ENCODE measurements at regions not wholly inside any gene's neighbourhood (a gene's known extent, or its start where the extent isn't known, plus 50 kb on each side); places are given as distances from the start of the nearest gene placed in this dataset.

GRCh38 chr5:96338091-96338490 lies 95.0 kb downstream of the PCSK1 start:
- ChIA-PET CTCF (interaction anchor here (2.4 kb wide), 1 partner anchor 445 kb away, joined by 11 read pairs; no protein-coding TSS in a partner anchor), POLR2A (ENCODE audit: low non-redundant PET) (no interaction called here)
- no TSS peak for BruUV-seq (replicated peaks)
- no peak for TF ChIP-seq EZH2 (IDR thresholded peaks at IDR 0.05; ENCODE audit: borderline replicate concordance, low read depth, low read length, poor library complexity, severe bottlenecking)
- no peaks in the 10 kb centered on the region for H3K9me3 ChIP-seq (ENCODE audit: low read depth, low read length, poor library complexity, severe bottlenecking)
- H3K27me3 ChIP-seq (replicated peaks; ENCODE audit: insufficient read depth, low read depth, low read length, poor library complexity) = no peaks in the 10 kb centered on the region
- no peaks in the 10 kb centered on the region for H3K4me1 ChIP-seq (ENCODE audit: insufficient read depth, low read length, poor library complexity, severe bottlenecking)
- no peak overlapping the region for H3K27ac ChIP-seq (ENCODE audit: low read depth, low read length, poor library complexity, severe bottlenecking)
- H3K36me3 ChIP-seq (ENCODE audit: insufficient read depth, low read length, poor library complexity, severe bottlenecking) = no peaks in the 10 kb centered on the region
- DNase-seq (ENCODE audit: low spot score) = no peak
- no peak overlapping the region for H3K4me3 ChIP-seq (ENCODE audit: low read depth, low read length, poor library complexity, severe bottlenecking)
- intact Hi-C loops (cut with micrococcal nuclease; ENCODE audit: unreplicated experiment) = loop anchor here (5.0 kb wide), 2 partner anchors 556 to 696 kb away; no protein-coding TSS in a partner anchor

GRCh38 chr5:96337048-96337781 lies 95.8 kb downstream of the PCSK1 start:
- Histone ChIP-seq H3K27me3 (replicated peaks; ENCODE audit: insufficient read depth, low read depth, low read length, poor library complexity) (no peaks in the 10 kb centered on the region), H3K4me3 (ENCODE audit: low read depth, low read length, poor library complexity, severe bottlenecking) (no peak overlapping the region), H3K4me1 (ENCODE audit: insufficient read depth, low read length, poor library complexity, severe bottlenecking) (no peaks in the 10 kb centered on the region), H3K36me3 (ENCODE audit: insufficient read depth, low read length, poor library complexity, severe bottlenecking) (no peaks in the 10 kb centered on the region), H3K9me3 (ENCODE audit: low read depth, low read length, poor library complexity, severe bottlenecking) (no peaks in the 10 kb centered on the region), H3K27ac (ENCODE audit: low read depth, low read length, poor library complexity, severe bottlenecking) (no peak overlapping the region)
- POLR2A ChIA-PET (ENCODE audit: low non-redundant PET) = no interaction called here
- CTCF ChIA-PET = interaction anchor here (2.4 to 2.6 kb wide), 2 partner anchors 444 to 478 kb away, joined by 10 to 11 read pairs; no protein-coding TSS in a partner anchor
- no TSS peak for BruUV-seq (replicated peaks)
- no peak for TF ChIP-seq EZH2 (IDR thresholded peaks at IDR 0.05; ENCODE audit: borderline replicate concordance, low read depth, low read length, poor library complexity, severe bottlenecking)
- TF ChIP-seq CTCF (conservative IDR thresholded peaks at IDR 0.05; ENCODE audit: low read depth, low read length) = no peak
- intact Hi-C loops (cut with micrococcal nuclease; ENCODE audit: unreplicated experiment) = loop anchor here (2.0 to 5.0 kb wide), 3 partner anchors 444 to 695 kb away; no protein-coding TSS in a partner anchor
- no peak for DNase-seq (ENCODE audit: low spot score)

GRCh38 chr5:96336351-96336985 lies 96.6 kb downstream of the PCSK1 start:
- TF ChIP-seq CTCF (conservative IDR thresholded peaks at IDR 0.05; ENCODE audit: low read depth, low read length) (peak; percentile 93), EZH2 (IDR thresholded peaks at IDR 0.05; ENCODE audit: borderline replicate concordance, low read depth, low read length, poor library complexity, severe bottlenecking) (no peak)
- no TSS peak for BruUV-seq (replicated peaks)
- H3K27ac ChIP-seq (ENCODE audit: low read depth, low read length, poor library complexity, severe bottlenecking) = no peak overlapping the region

More at GRCh38 chr5:96336351-96336985, 96.6 kb downstream of the PCSK1 start:
- intact Hi-C loops (cut with micrococcal nuclease; ENCODE audit: unreplicated experiment) = loop anchor here (1.0 to 5.0 kb wide), 5 partner anchors 376 to 694 kb away; no protein-coding TSS in a partner anchor
- Histone ChIP-seq H3K9me3 (ENCODE audit: low read depth, low read length, poor library complexity, severe bottlenecking) (no peaks in the 10 kb centered on the region), H3K36me3 (ENCODE audit: insufficient read depth, low read length, poor library complexity, severe bottlenecking) (no peaks in the 10 kb centered on the region), H3K27me3 (replicated peaks; ENCODE audit: insufficient read depth, low read depth, low read length, poor library complexity) (no peaks in the 10 kb centered on the region), H3K4me1 (ENCODE audit: insufficient read depth, low read length, poor library complexity, severe bottlenecking) (no peaks in the 10 kb centered on the region), H3K4me3 (ENCODE audit: low read depth, low read length, poor library complexity, severe bottlenecking) (no peak overlapping the region)
- ChIA-PET CTCF (interaction anchor here (0.7 to 2.6 kb wide), 3 partner anchors 188 to 477 kb away, joined by 3 to 11 read pairs (median 10); no protein-coding TSS in a partner anchor), POLR2A (ENCODE audit: low non-redundant PET) (interaction anchor here (0.7 kb wide), 1 partner anchor 441 kb away, joined by 3 read pairs; no protein-coding TSS in a partner anchor)
- DNase-seq (ENCODE audit: low spot score) = peak; percentile 84
